ENCODE measurements at regions not wholly inside any gene's neighbourhood (a gene's known extent, or its start where the extent isn't known, plus 50 kb on each side); places are given as distances from the start of the nearest gene placed in this dataset.

- WGBS, 2 donors, result 52 to 57% methylated on average over 6 of the region's 6 CpGs
- DNase-seq, result no peak
Observed at GRCh38 chr2:238667008-238667407, 180.9 kb upstream of the TWIST2 start.

GRCh38 chr2:238667639-238668038, 180.2 kb upstream of the TWIST2 start:
- H3K27me3 ChIP-seq, result peaks cover 0 to 4% (median 0%) of the 10 kb centered on the region in 4 donors
- intact Hi-C loops (cut with DNase I), result no loop called here
- H3K9me3 ChIP-seq, result no peaks in the 10 kb centered on the region
- H3K27ac ChIP-seq, result no peak overlapping the region
- ATAC-seq, result no peak
- H3K4me3 ChIP-seq, result no peak overlapping the region
- no peaks in the 10 kb centered on the region for H3K4me1 ChIP-seq
- H3K36me3 ChIP-seq, result no peaks in the 10 kb centered on the region
- TF ChIP-seq CTCF (IDR thresholded peaks at IDR 0.05), result no peak
- FAIRE-seq, result no peak
- WGBS, 2 donors, result 26 to 28% methylated on average over 2 of the region's 2 CpGs
- DNase-seq, result no peak

More at GRCh38 chr2:238667008-238667407, 180.9 kb upstream of the TWIST2 start:
- no peak for FAIRE-seq
- no peaks in the 10 kb centered on the region for H3K9me3 ChIP-seq
- no peak overlapping the region for H3K27ac ChIP-seq
- no peak for ATAC-seq
- intact Hi-C loops (cut with DNase I), result no loop called here
- no peaks in the 10 kb centered on the region for H3K36me3 ChIP-seq
- TF ChIP-seq CTCF (IDR thresholded peaks at IDR 0.05), result no peak
- no peak overlapping the region for H3K4me3 ChIP-seq
- H3K4me1 ChIP-seq, result no peaks in the 10 kb centered on the region
- peaks cover 0 to 4% (median 0%) of the 10 kb centered on the region in 4 donors for H3K27me3 ChIP-seq

- Histone ChIP-seq H3K27me3 (peaks cover 0 to 4% (median 0%) of the 10 kb centered on the region in 4 donors), H3K9me3 (no peaks in the 10 kb centered on the region), H3K4me1 (no peaks in the 10 kb centered on the region), H3K4me3 (no peak overlapping the region), H3K36me3 (no peaks in the 10 kb centered on the region), H3K27ac (no peak overlapping the region)
- no peak for FAIRE-seq
- no peak for DNase-seq
- TF ChIP-seq CTCF (IDR thresholded peaks at IDR 0.05), result no peak
- intact Hi-C loops (cut with DNase I), result no loop called here
- WGBS, 2 donors, result 41 to 55% methylated on average over 1 of the region's 1 CpG
- ATAC-seq, result no peak
Observed at GRCh38 chr2:238668426-238668825, 179.5 kb upstream of the TWIST2 start.

GRCh38 chr2:238669046-238669445, 178.8 kb upstream of the TWIST2 start:
- WGBS, 2 donors, result 79 to 92% methylated on average over 1 of the region's 1 CpG
- Histone ChIP-seq H3K4me1 (no peaks in the 10 kb centered on the region), H3K27me3 (peaks cover 0 to 4% (median 0%) of the 10 kb centered on the region in 4 donors), H3K27ac (no peak overlapping the region), H3K9me3 (no peaks in the 10 kb centered on the region), H3K36me3 (no peaks in the 10 kb centered on the region), H3K4me3 (no peak overlapping the region)
- TF ChIP-seq CTCF (IDR thresholded peaks at IDR 0.05), result no peak
- FAIRE-seq, result no peak
- no peak for ATAC-seq
- intact Hi-C loops (cut with DNase I), result no loop called here
- DNase-seq, result no peak

- Histone ChIP-seq H3K27ac (no peak overlapping the region), H3K4me3 (no peak overlapping the region), H3K36me3 (no peaks in the 10 kb centered on the region), H3K9me3 (no peaks in the 10 kb centered on the region), H3K4me1 (no peaks in the 10 kb centered on the region), H3K27me3 (peaks cover 0 to 4% (median 0%) of the 10 kb centered on the region in 4 donors)
- no peak for FAIRE-seq
- intact Hi-C loops (cut with DNase I), result no loop called here
- DNase-seq, result no peak
- ATAC-seq, result no peak
- TF ChIP-seq CTCF (IDR thresholded peaks at IDR 0.05), result no peak
Observed at GRCh38 chr2:238669581-238670080, 178.3 kb upstream of the TWIST2 start.

All from pancreas (tissue), 10 donors.